Thymus (tissue), 11 donors: ENCODE measurements at regions not wholly inside any gene's neighbourhood (a gene's known extent, or its start where the extent isn't known, plus 50 kb on each side); places are given as distances from the start of the nearest gene placed in this dataset.

ENCODE experiments used
- DNase-seq, 9 donors: peaks; one replicate each; pipeline ENCODE4 v3.0.0-alpha.2; 2013; ENCODE audit warnings: low spot score in 9 of 9, low read depth in 6 of 9, missing footprints in 1 of 9
- H3K27ac ChIP-seq, 2 donors: one replicate each; pipeline ENCODE4 v1.5.1; 2013; ENCODE audit warnings: control low read depth in 1 of 2, low read depth in 1 of 2, low read length in 1 of 2, mild to moderate bottlenecking in 1 of 2, moderate library complexity in 1 of 2
- H3K27me3 ChIP-seq, 2 donors: one replicate each; pipeline ENCODE4 v1.5.1; 2013; ENCODE audit warnings: low read length in 1 of 2; ENCODE audit not compliant: control insufficient read depth in 2 of 2, insufficient read depth in 1 of 2
- H3K36me3 ChIP-seq, 2 donors: one replicate each; pipeline ENCODE4 v1.5.1; 2013; ENCODE audit warnings: low read length in 1 of 2, mild to moderate bottlenecking in 1 of 2, moderate library complexity in 1 of 2; ENCODE audit not compliant: control insufficient read depth in 2 of 2, insufficient read depth in 2 of 2
- H3K4me1 ChIP-seq, 2 donors: one replicate each; pipeline ENCODE4 v1.5.1; 2013; ENCODE audit warnings: low read length in 2 of 2; ENCODE audit not compliant: control insufficient read depth in 2 of 2, insufficient read depth in 2 of 2
- H3K4me3 ChIP-seq, 2 donors: one replicate each; pipeline ENCODE4 v1.5.1; 2013; ENCODE audit warnings: low read length in 2 of 2, control low read depth in 1 of 2, mild to moderate bottlenecking in 1 of 2
- H3K9me3 ChIP-seq, 2 donors: one replicate each; pipeline ENCODE4 v1.5.1; 2013; ENCODE audit warnings: low read length in 1 of 2, mild to moderate bottlenecking in 1 of 2; ENCODE audit not compliant: control insufficient read depth in 2 of 2, insufficient read depth in 1 of 2
- WGBS: extraction: QIAGEN DNeasy Blood & Tissue Kit; methylation state at CpG from one replicate; pipeline ENCODE4 v1.1.7; 2013; 5-methylcytosine and 5-hydroxymethylcytosine counted together
- donor health status: healthy.

DNA sequence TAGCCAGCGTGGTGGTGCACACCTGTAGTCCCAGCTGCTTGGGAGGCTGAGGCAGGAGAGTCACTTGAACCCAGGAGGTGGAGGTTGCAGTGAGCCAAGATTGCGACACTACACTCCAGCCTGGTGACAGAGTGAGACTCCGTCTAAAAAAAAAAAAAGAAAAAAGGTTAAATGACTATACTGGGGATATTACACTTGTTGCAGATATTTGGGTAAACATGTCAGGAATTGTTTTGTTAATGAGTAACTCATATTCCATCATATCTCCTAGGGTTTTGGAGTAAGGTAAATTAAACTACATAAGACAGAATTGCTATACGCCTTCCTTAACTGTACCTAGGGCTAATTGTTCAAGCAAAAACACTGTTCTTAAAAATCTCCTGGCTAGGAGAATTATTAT, 291.4 kb upstream of the IGFBP7 start:
- WGBS = 92% methylated on average over 4 of the region's 4 CpGs
- H3K4me1 ChIP-seq = no peaks in the 10 kb centered on the region
- H3K9me3 ChIP-seq = no peaks in the 10 kb centered on the region
- no peaks in the 10 kb centered on the region for H3K27me3 ChIP-seq
- no peak overlapping the region for H3K27ac ChIP-seq
- no peak overlapping the region for H3K4me3 ChIP-seq
- no peaks in the 10 kb centered on the region for H3K36me3 ChIP-seq
- DNase-seq = no peak

GRCh38 chr4:57378766-57379165, 268.6 kb upstream of the IGFBP7 start:
- Histone ChIP-seq H3K4me3 (no peak overlapping the region), H3K9me3 (no peaks in the 10 kb centered on the region), H3K27me3 (no peaks in the 10 kb centered on the region), H3K36me3 (no peaks in the 10 kb centered on the region), H3K27ac (no peak overlapping the region), H3K4me1 (no peaks in the 10 kb centered on the region)
- WGBS = 98% methylated on average over 3 of the region's 3 CpGs
- DNase-seq = no peak

DNA sequence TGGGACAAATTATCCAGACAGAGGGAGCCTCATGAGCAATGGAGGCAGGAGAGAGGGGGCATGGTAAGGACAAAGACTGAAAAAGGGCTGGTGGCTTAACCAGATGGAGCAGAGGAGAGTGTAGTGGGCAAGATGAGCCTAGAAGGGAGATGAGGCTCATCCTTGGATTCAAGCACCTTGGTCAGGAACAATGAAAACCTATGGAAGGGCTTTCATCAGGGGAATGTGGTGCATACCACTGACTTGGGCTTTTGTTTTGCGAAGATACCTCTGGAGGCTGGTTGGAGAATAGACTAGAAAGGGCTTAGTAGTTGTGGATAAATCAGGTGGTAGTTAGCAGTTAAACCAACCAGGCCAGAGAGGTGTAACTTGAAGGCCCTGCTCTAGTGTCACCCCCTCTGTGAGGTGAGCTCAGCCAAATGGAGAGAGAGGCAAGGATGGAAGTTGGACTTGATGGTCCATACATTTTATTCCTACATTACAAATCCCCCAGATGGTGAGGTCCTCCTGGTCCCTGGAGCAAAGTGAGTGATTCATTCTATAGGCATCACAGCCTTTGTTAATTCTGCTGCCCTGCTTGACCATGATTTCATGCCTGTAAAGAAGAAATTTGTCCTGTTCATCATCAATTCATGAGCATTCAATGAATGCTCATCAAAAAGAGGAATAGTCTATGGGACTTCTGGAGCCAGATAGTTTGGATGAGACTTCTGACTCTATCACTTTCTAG, 264.8 kb upstream of the IGFBP7 start:
- Histone ChIP-seq H3K36me3 (no peaks in the 10 kb centered on the region), H3K4me1 (no peaks in the 10 kb centered on the region), H3K27me3 (no peaks in the 10 kb centered on the region), H3K27ac (no peak overlapping the region), H3K4me3 (no peak overlapping the region), H3K9me3 (no peaks in the 10 kb centered on the region)
- 96% methylated on average over 1 of the region's 1 CpG for WGBS
- DNase-seq = no peak

DNA sequence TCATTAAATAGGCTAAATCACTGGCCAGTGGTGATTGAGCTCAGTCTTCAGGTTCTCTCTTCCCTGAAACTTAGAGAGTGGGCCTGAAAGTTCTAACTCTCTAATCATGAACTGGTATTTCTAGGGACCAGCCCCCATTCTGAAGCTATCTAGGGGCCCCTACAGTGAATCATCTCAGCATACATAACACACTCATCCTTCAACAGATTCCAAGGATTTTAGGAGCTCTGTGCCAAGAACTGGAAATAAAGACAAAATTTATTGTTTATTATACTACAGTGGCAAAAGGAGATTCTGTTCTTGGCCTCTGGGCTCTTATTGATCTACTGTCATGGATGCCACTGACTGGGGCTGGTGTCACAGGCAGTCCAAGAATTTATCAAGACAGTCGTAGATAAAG, 263.8 kb upstream of the IGFBP7 start:
- no peaks in the 10 kb centered on the region for H3K4me1 ChIP-seq

GRCh38 chr4:57371671-57372070, 261.5 kb upstream of the IGFBP7 start:
- WGBS = 94% methylated on average over 4 of the region's 4 CpGs
- no peaks in the 10 kb centered on the region for H3K9me3 ChIP-seq
- no peaks in the 10 kb centered on the region for H3K4me1 ChIP-seq
- H3K27ac ChIP-seq = no peak overlapping the region
- H3K4me3 ChIP-seq = no peak overlapping the region
- H3K27me3 ChIP-seq = no peaks in the 10 kb centered on the region
- no peaks in the 10 kb centered on the region for H3K36me3 ChIP-seq
- no peak for DNase-seq

More for the DNA sequence above, 263.8 kb upstream of the IGFBP7 start:
- no peak overlapping the region for H3K4me3 ChIP-seq
- H3K27ac ChIP-seq = no peak overlapping the region
- DNase-seq = no peak
- no peaks in the 10 kb centered on the region for H3K36me3 ChIP-seq
- 94% methylated on average over 1 of the region's 1 CpG for WGBS
- H3K9me3 ChIP-seq = no peaks in the 10 kb centered on the region
- no peaks in the 10 kb centered on the region for H3K27me3 ChIP-seq

GRCh38 chr4:57370691-57371090, 260.5 kb upstream of the IGFBP7 start:
- Histone ChIP-seq H3K36me3 (no peaks in the 10 kb centered on the region), H3K27ac (no peak overlapping the region), H3K9me3 (no peaks in the 10 kb centered on the region), H3K27me3 (no peaks in the 10 kb centered on the region), H3K4me3 (no peak overlapping the region), H3K4me1 (no peaks in the 10 kb centered on the region)
- 98% methylated on average over 3 of the region's 3 CpGs for WGBS
- no peak for DNase-seq

GRCh38 chr4:57369446-57369845, 259.3 kb upstream of the IGFBP7 start:
- no peaks in the 10 kb centered on the region for H3K4me1 ChIP-seq
- WGBS = 94% methylated on average over 1 of the region's 1 CpG
- no peak for DNase-seq
- no peaks in the 10 kb centered on the region for H3K36me3 ChIP-seq
- H3K27ac ChIP-seq = no peak overlapping the region
- H3K4me3 ChIP-seq = no peak overlapping the region
- no peaks in the 10 kb centered on the region for H3K9me3 ChIP-seq
- no peaks in the 10 kb centered on the region for H3K27me3 ChIP-seq

DNA sequence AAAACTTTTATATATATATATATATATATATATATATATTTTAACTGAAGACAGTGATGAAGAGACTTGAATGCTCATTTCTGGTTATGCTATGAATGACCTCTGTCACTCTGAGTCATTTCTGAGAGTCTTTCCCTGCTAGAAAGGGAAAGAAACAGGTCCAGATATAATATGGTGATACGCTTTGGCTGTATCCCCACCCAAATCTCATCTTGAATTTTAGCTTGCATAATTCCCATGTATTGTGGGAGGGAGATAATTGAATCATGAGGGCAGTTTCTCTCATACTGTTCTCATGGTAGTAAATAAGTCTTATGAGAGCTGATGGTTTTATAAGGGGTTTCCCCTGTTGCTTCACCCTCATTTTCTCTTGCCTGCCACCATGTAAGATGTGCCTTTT, 254.1 kb upstream of the IGFBP7 start:
- Histone ChIP-seq H3K4me1 (no peaks in the 10 kb centered on the region), H3K27ac (no peak overlapping the region), H3K36me3 (no peaks in the 10 kb centered on the region), H3K4me3 (no peak overlapping the region), H3K9me3 (no peaks in the 10 kb centered on the region), H3K27me3 (no peaks in the 10 kb centered on the region)
- 90% methylated on average over 1 of the region's 1 CpG for WGBS
- DNase-seq = no peak

DNA sequence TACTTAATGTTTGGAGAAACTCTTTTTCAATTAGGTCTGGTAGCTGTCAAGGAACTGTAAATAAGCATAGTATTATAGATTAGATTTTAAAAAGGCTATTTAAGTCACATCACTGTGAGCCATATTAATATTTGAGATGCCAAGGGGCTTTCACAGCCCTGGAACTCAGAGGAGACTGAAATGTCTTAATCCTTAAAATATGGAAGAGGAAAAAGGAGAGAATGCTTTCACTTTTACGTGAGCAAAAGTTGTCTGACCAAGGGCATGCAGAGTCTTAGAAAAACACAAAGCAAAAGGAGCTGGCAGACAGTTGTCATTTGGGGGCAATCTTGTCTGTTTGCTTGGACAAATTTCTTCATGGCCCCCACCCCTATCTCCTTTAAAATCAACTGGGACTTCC, 253.2 kb upstream of the IGFBP7 start:
- H3K4me3 ChIP-seq = no peak overlapping the region
- H3K9me3 ChIP-seq = no peaks in the 10 kb centered on the region
- H3K36me3 ChIP-seq = no peaks in the 10 kb centered on the region
- no peak for DNase-seq
- no peak overlapping the region for H3K27ac ChIP-seq
- H3K4me1 ChIP-seq = no peaks in the 10 kb centered on the region
- 59% methylated on average over 1 of the region's 1 CpG for WGBS
- no peaks in the 10 kb centered on the region for H3K27me3 ChIP-seq
